Left lung (tissue), 4 donors: ENCODE measurements at regions not wholly inside any gene's neighbourhood (a gene's known extent, or its start where the extent isn't known, plus 50 kb on each side); places are given as distances from the start of the nearest gene placed in this dataset.

Experiments used
- ATAC-seq: fragments of 200-7000 bp; cut with Tn5 transposase; one replicate; pipeline ENCODE4 v1.9.1; 2020; ENCODE audit warnings: moderate library complexity
- DNase-seq, 4 donors: peaks; one replicate each; pipeline ENCODE4 v3.0.0-alpha.2; 2013 to 2020
- H3K27ac ChIP-seq, 2 donors: fragments of 200-600 bp; sonication (generic) in 1 of 2; one replicate each; pipeline versions ENCODE4 v1.5.0 to v1.8.0; 2020 to 2021
- H3K27me3 ChIP-seq, 2 donors: fragments of 200-600 bp; sonication (generic) in 1 of 2; one replicate each; pipeline versions ENCODE4 v1.5.0 to v1.8.0; 2020 to 2021
- H3K36me3 ChIP-seq, 2 donors: fragments of 200-600 bp; sonication (generic) in 1 of 2; one replicate each; pipeline versions ENCODE4 v1.5.0 to v1.8.0; 2020 to 2021
- H3K4me1 ChIP-seq, 2 donors: fragments of 200-600 bp; one replicate each; pipeline ENCODE4 v1.8.0; 2021
- H3K4me3 ChIP-seq, 2 donors: fragments of 200-600 bp; sonication (generic) in 1 of 2; one replicate each; pipeline versions ENCODE4 v1.5.0 to v1.8.0; 2020 to 2021; ENCODE audit warnings: mild to moderate bottlenecking in 1 of 2
- H3K9me3 ChIP-seq, 2 donors: fragments of 200-600 bp; sonication (generic) in 1 of 2; one replicate each; pipeline versions ENCODE4 v1.5.0 to v1.8.0; 2020 to 2021
- CTCF ChIP-seq, 2 donors: fragments of 200-600 bp; sonication (generic) in 1 of 2; IDR thresholded peaks; one replicate each; pipeline versions ENCODE4 v1.5.0 to v1.8.0; 2021; ENCODE audit warnings: antibody characterized with exemption in 2 of 2
- intact Hi-C, 2 donors: fragments of 100-400 bp; cut with DNase I; formaldehyde crosslinking; loops; one replicate each; pipeline versions ENCODE4 v1.11.2 to v1.14.2; 2022
- donor health status: DM: no; HTN: yes; CAD: no.
- donor health status: DM: no; HTN: no; CAD: no.

DNA sequence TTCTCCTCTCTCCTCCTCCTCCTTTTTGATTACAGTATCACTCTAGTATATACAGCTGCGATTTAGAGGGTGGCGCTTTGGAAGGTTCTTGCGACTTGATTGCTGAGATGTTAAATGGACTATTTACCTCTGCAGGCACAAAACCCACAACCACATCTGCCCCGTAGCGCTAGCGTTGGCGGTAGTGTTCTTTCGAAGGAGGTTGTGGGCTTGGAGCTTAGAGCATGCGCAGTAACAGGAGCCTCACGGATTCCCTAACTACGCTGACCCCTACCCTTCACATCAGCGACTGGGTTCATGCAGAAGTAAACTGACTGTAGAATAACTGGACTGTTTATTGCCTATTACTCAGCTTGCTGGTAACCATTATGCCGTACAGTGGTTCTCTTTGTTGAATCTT is 58.0 kb downstream of the CGGBP1 start:
- no peak for DNase-seq
- Histone ChIP-seq H3K36me3 (no peaks in the 10 kb centered on the region), H3K4me1 (no peaks in the 10 kb centered on the region), H3K27ac (no peak overlapping the region), H3K9me3 (no peaks in the 10 kb centered on the region), H3K27me3 (no peaks in the 10 kb centered on the region), H3K4me3 (no peak overlapping the region)
- ATAC-seq: no peak
- intact Hi-C loops: no loop called here
- TF ChIP-seq CTCF (IDR thresholded peaks at IDR 0.05): no peak

DNA sequence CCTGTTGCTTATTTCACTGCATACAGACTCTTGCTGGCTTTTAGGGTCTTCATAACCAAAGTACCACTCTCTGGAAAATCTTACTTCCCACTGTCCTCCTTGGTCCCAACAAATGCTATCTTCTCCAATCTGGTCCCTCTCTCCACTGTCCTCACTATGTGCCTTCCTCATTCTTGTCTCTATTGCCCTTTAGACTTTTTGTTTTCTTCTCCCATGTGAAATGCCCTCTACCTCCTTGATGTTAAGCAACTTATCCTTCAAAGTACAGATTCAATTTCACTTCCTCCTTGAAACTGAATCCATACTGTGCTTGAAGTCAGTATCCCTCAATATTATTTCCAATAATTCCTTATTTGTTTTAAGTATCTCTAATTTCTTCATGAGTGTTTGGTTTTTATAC is 60.8 kb downstream of the CGGBP1 start:
- H3K27ac ChIP-seq: no peak overlapping the region
- no peaks in the 10 kb centered on the region for H3K9me3 ChIP-seq
- no peaks in the 10 kb centered on the region for H3K36me3 ChIP-seq
- intact Hi-C loops: no loop called here
- H3K4me1 ChIP-seq: no peaks in the 10 kb centered on the region
- DNase-seq: no peak
- no peak for ATAC-seq
- no peak overlapping the region for H3K4me3 ChIP-seq
- H3K27me3 ChIP-seq: no peaks in the 10 kb centered on the region
- no peak for TF ChIP-seq CTCF (IDR thresholded peaks at IDR 0.05)

DNA sequence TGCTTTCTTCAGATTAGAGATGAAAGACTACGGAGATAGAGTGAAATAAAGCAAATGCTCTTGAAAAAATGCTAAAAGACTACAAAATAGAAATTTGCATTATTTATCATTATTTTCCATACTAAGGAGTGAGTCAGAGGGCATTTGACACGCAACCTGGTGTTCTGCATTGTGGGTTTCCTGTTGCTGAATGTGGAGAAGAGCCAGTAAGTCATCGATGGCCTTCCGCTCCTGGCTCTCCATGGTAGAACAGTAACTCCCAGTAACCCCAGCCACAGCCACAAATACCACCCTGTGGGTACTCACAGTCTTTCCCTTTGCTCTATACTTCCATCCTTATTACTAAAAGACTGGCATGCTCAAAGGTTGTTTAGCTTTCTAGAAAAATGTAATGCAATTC is 61.5 kb downstream of the CGGBP1 start:
- Histone ChIP-seq H3K27me3 (no peaks in the 10 kb centered on the region), H3K4me3 (no peak overlapping the region), H3K36me3 (no peaks in the 10 kb centered on the region), H3K27ac (no peak overlapping the region), H3K4me1 (no peaks in the 10 kb centered on the region), H3K9me3 (no peaks in the 10 kb centered on the region)
- no peak for TF ChIP-seq CTCF (IDR thresholded peaks at IDR 0.05)
- no peak for DNase-seq
- intact Hi-C loops: no loop called here
- ATAC-seq: peak; percentile 24

GRCh38 chr3:87996882-87997281 is 61.9 kb downstream of the CGGBP1 start:
- no peak for DNase-seq
- intact Hi-C loops: no loop called here
- ATAC-seq: no peak
- Histone ChIP-seq H3K4me1 (no peaks in the 10 kb centered on the region), H3K9me3 (no peaks in the 10 kb centered on the region), H3K27ac (no peak overlapping the region), H3K36me3 (no peaks in the 10 kb centered on the region), H3K4me3 (no peak overlapping the region), H3K27me3 (no peaks in the 10 kb centered on the region)
- TF ChIP-seq CTCF (IDR thresholded peaks at IDR 0.05): no peak

DNA sequence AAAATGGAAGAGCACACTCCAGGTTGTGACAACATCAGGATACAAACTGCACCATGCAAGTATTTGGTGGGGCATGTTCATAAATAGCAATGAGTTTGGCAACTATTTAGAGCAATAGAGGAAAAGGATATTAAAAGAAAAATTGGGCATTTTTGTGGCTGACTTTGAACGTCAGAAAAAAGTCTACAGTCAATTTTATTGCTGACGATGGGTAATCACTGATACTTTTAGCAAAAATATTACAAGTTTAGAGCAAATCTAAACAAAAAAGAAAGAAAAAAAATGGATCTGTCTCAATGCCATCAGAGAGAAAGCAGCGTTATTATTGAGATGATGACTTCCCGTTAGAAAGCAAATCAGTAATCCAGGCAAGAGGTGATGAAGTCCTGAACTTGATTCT is 65.2 kb downstream of the CGGBP1 start:
- H3K27me3 ChIP-seq: no peaks in the 10 kb centered on the region
- intact Hi-C loops: no loop called here
- DNase-seq: no peak
- H3K4me3 ChIP-seq: no peak overlapping the region
- no peak for TF ChIP-seq CTCF (IDR thresholded peaks at IDR 0.05)
- ATAC-seq: no peak
- H3K27ac ChIP-seq: no peak overlapping the region
- H3K9me3 ChIP-seq: no peaks in the 10 kb centered on the region
- no peaks in the 10 kb centered on the region for H3K36me3 ChIP-seq
- no peaks in the 10 kb centered on the region for H3K4me1 ChIP-seq
